Type B pancreatic cell (in vitro differentiated cells): ENCODE measurements at regions not wholly inside any gene's neighbourhood (a gene's known extent, or its start where the extent isn't known, plus 50 kb on each side); places are given as distances from the start of the nearest gene placed in this dataset.

Experiments used
- DNase-seq: peaks from one replicate; pipeline ENCODE4 v3.0.0; 2021; ENCODE audit warnings: mixed read lengths; ENCODE audit not compliant: unreplicated experiment; ENCODE audit errors: extremely low spot score
- H3K27ac Mint-ChIP-seq: 2 replicates; pipeline ENCODE4 v1.8.0; 2021; ENCODE audit warnings: mild to moderate bottlenecking, mixed read lengths
- H3K27me3 Mint-ChIP-seq: 2 replicates; pipeline ENCODE4 v1.8.0; 2021; ENCODE audit warnings: mixed read lengths
- H3K36me3 Mint-ChIP-seq: 2 replicates; pipeline ENCODE4 v1.8.0; 2021; ENCODE audit warnings: mixed read lengths
- H3K4me1 Mint-ChIP-seq: one replicate; pipeline ENCODE4 v1.8.0; 2021; ENCODE audit warnings: mixed read lengths; ENCODE audit not compliant: unreplicated experiment
- H3K4me3 Mint-ChIP-seq: 2 replicates; pipeline ENCODE4 v1.8.0; 2021; ENCODE audit warnings: mild to moderate bottlenecking, mixed read lengths
- H3K9me3 Mint-ChIP-seq: 2 replicates; pipeline ENCODE4 v1.8.0; 2021; ENCODE audit warnings: mixed read lengths
- TF ChIP-seq, protein P1 (sequence below): fragments of 200-600 bp; sonication (generic); conservative IDR thresholded peaks from 2 replicates; pipeline ENCODE4 v1.5.0; 2021; ENCODE audit warnings: antibody characterized with exemption, mild to moderate bottlenecking

DNA sequence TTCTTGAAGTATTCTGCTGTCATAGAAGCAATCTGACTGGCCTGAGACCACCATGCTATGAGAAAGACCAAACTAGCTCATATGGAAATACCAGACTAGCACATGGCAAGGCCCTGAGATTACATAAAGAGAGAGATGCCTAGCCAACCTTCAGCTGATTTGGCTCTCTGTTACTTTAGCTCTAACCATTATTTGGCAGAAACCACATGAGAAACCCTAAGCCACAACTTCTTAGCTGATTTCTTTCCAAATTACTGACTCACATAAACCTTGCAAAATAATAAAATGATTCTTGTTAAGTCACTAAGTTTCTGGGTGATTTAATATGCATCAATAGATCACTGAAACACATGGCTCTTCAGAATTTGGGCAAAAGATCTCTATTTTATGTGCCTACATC, 295.0 kb upstream of the ZNF521 start:
- TF ChIP-seq, protein P1, sequence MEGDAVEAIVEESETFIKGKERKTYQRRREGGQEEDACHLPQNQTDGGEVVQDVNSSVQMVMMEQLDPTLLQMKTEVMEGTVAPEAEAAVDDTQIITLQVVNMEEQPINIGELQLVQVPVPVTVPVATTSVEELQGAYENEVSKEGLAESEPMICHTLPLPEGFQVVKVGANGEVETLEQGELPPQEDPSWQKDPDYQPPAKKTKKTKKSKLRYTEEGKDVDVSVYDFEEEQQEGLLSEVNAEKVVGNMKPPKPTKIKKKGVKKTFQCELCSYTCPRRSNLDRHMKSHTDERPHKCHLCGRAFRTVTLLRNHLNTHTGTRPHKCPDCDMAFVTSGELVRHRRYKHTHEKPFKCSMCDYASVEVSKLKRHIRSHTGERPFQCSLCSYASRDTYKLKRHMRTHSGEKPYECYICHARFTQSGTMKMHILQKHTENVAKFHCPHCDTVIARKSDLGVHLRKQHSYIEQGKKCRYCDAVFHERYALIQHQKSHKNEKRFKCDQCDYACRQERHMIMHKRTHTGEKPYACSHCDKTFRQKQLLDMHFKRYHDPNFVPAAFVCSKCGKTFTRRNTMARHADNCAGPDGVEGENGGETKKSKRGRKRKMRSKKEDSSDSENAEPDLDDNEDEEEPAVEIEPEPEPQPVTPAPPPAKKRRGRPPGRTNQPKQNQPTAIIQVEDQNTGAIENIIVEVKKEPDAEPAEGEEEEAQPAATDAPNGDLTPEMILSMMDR = no peak
- no peaks in the 10 kb centered on the region for H3K4me1 Mint-ChIP-seq
- no peaks in the 10 kb centered on the region for H3K36me3 Mint-ChIP-seq
- no peak overlapping the region for H3K27ac Mint-ChIP-seq
- H3K27me3 Mint-ChIP-seq = no peaks in the 10 kb centered on the region
- H3K4me3 Mint-ChIP-seq = no peak overlapping the region
- H3K9me3 Mint-ChIP-seq = no peaks in the 10 kb centered on the region
- no peak for DNase-seq

DNA sequence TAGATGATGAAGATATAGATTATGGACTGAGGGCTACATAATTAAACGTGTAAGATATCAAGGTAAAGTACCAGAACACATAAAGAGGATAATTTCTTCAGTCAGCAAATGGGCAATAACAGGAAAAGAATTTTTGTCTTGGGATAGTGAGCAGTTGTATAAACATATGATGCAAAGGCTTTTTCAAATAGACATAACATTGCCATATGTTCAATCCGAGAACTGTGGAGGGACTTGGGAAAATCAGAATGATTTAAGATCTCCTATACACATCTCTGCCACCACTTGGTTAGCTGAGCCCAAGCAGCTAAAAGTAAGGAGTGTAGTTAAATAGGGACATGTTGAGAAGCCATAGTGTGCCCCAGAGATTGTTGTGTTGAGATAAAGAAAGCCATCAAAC, 287.6 kb upstream of the ZNF521 start:
- Mint-ChIP-seq H3K9me3 (no peaks in the 10 kb centered on the region), H3K36me3 (no peaks in the 10 kb centered on the region), H3K4me1 (peaks cover 7% of the 10 kb centered on the region), H3K4me3 (no peak overlapping the region), H3K27ac (no peak overlapping the region), H3K27me3 (no peaks in the 10 kb centered on the region)
- DNase-seq = no peak
- TF ChIP-seq, protein P1 = no peak

DNA sequence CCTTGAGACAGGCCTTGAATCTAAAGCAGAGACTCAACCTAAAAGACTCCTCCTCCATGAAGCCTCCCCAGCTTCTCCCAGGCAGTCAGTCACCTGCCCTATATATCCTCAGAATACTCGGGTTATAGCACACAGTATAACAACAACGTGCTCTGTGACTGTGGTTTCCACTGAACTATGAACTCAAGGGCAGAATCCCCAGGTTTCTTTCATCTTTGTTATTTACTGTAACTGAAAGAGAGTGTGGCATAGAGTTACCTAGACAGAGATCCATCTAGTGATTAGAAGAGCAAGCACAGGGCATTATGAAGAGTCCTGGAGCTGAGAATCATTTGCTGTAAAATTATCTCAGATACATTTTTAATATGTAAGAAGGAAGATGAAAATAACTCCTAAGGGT, 281.6 kb upstream of the ZNF521 start:
- TF ChIP-seq, protein P1 = no peak
- Mint-ChIP-seq H3K4me3 (no peak overlapping the region), H3K36me3 (no peaks in the 10 kb centered on the region), H3K27ac (no peak overlapping the region), H3K9me3 (no peaks in the 10 kb centered on the region), H3K27me3 (no peaks in the 10 kb centered on the region), H3K4me1 (peaks cover 7% of the 10 kb centered on the region)
- no peak for DNase-seq

DNA sequence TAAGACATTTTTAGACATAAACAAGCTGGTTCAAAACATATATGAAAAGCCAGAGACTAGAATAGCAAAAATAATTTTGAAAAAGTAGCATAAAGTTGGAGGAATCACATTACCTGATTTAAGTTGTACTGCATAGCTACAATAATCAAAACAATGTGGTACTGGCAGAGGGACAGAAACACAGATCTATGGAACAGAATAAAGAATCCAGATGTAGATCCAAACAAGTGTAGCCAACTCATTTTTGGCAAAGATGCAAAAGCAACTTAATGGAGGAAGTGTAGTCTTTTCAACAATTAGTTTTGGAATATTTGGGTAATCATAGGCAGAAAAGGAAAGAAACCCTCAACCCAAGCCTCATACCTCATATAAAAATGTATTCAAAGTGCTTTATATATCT, 278.7 kb upstream of the ZNF521 start:
- Mint-ChIP-seq H3K27ac (no peak overlapping the region), H3K4me3 (no peak overlapping the region), H3K4me1 (peaks cover under 1% of the 10 kb centered on the region), H3K36me3 (peaks cover 4% of the 10 kb centered on the region), H3K9me3 (peaks cover 11% of the 10 kb centered on the region), H3K27me3 (no peaks in the 10 kb centered on the region)
- no peak for DNase-seq
- TF ChIP-seq, protein P1 = no peak

DNA sequence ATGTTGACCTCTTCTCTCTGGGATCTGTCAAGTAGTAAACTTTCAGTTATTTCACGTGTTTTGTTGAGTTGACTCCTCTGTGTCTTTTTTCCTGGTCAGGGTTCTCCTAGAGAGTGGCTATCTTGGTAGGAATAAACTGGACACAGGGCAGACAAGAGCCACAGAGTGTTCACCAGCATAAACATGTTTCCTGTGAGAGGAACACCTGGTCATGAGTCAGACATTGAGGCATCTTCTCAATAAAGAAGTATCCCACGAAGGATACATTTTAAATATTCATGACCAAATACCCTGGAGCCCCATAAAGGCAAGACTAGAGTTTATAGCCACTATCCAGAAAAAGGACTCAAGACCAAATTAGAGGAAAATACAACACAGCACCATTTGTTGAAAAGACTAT, 269.7 kb upstream of the ZNF521 start:
- no peak for DNase-seq
- TF ChIP-seq, protein P1 = no peak
- no peaks in the 10 kb centered on the region for H3K4me1 Mint-ChIP-seq

DNA sequence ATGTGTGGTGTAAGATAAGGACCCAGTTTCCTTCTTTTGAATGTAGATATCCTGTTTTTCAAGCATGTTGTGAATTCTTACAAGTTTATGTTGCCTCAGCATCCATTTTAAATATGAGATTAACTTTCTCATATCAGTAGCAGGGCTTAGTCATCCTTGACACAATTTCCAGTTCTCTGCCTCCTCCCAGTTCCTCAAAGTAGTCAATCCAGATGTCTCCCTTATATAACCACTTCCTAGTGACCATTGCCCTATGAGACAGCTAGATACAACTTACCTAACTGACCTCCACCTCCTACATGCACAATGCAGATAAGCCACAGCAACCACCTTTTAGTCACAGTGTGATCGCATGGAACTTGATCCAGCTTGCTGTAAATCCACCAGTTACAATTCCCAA, 269.2 kb upstream of the ZNF521 start:
- Mint-ChIP-seq H3K4me3 (no peak overlapping the region), H3K9me3 (peaks cover 3% of the 10 kb centered on the region), H3K4me1 (no peaks in the 10 kb centered on the region), H3K27me3 (peaks cover 5% of the 10 kb centered on the region), H3K27ac (no peak overlapping the region), H3K36me3 (peaks cover 2% of the 10 kb centered on the region)
- TF ChIP-seq, protein P1 = no peak
- no peak for DNase-seq

More for the DNA sequence above, 269.7 kb upstream of the ZNF521 start:
- no peak overlapping the region for H3K4me3 Mint-ChIP-seq
- no peak overlapping the region for H3K27ac Mint-ChIP-seq
- H3K36me3 Mint-ChIP-seq = peaks cover 4% of the 10 kb centered on the region
- H3K9me3 Mint-ChIP-seq = peaks cover 7% of the 10 kb centered on the region
- H3K27me3 Mint-ChIP-seq = peaks cover 5% of the 10 kb centered on the region
